OCI-LY3 (cell line): ENCODE measurements at regions not wholly inside any gene's neighbourhood (a gene's known extent, or its start where the extent isn't known, plus 50 kb on each side); places are given as distances from the start of the nearest gene placed in this dataset.

Experiments
- CTCF ChIP-seq: fragments of 200-600, 300-600 bp; sonication (generic); IDR thresholded peaks from 2 replicates; pipeline ENCODE4 v1.5.1; 2014; ENCODE audit warnings: antibody characterized with exemption, low read length, low read depth
- EZH2phosphoT487 ChIP-seq: fragments of 200-600 bp; shearing (Covaris generic); IDR thresholded peaks from 2 replicates; pipeline ENCODE4 v1.6.1; 2018; ENCODE audit warnings: antibody characterized with exemption, mixed run types, low read depth

- TF ChIP-seq CTCF = no peak
- TF ChIP-seq EZH2phosphoT487 = no peak
These were observed 1060.8 kb downstream of the UQCRFS1 start for GRCh38 chr19:28152195-28152594.
